ENCODE measurements at regions not wholly inside any gene's neighbourhood (a gene's known extent, or its start where the extent isn't known, plus 50 kb on each side); places are given as distances from the start of the nearest gene placed in this dataset.

- no peak for DNase-seq (ENCODE audit: low read depth in 1 of 2, low spot score in 1 of 2)
These were observed 114.4 kb upstream of the HAAO start for GRCh38 chr2:42906557-42907411.

DNA sequence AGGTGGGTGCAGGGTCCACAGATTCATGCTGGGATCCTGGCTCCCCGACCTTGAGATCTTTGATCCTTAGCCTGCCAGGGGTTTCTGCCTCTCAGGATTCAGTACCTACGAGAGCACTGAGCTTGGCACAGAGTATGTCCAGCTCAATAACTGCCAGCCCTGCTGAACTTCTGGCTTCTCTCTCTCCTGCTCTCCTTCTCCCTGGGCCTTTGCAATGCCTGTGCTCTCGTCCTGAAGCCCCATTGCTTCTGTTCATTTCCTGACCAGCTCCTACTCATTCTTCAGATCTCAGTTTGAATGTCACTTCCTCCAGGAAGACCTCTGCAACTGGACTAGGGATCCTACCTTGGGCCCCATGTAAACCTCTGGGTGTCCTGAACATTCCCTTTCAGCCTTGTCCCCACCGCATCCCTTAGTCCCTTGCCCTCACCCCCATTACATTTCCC lies 113.8 kb upstream of the HAAO start:
- no peak for DNase-seq (ENCODE audit: low read depth in 1 of 2, low spot score in 1 of 2)

DNA sequence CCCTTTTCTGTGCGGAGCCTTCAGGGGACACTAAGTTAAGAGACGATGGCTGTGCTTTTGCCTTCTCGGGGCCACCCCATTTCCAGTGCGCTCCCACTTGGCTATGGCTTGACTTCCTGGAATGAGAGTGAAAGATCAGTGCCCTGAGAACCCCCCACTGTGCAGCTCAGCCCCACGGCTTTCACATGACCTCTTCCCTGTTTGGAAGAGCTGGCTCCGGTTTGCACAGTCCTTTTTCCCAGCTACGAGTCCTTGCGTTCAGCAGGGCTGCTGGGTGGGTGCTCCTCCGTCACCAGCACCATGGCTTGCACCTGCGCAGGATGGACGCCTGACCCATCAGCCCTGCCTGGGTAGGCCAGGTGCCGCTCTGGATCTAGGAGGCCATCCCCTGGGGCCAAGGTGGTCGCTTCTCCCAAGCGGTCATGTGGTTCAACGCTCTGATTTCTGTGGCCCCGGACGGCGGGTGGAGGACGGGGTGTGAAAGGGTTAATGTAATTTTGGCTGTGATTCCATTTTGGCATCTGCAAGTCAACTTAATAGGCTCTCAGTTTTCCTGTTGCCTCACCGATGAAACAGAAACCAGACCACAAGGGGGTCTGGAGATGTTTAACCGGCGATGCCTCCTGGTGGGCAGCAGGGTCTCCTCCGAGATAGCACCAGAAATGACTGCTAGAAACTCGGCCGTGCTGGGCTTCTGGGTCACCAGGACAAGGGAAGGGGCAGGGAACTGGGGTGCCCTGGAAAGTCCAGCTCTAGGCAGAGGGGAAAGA lies 113.1 kb upstream of the HAAO start:
- DNase-seq (ENCODE audit: low read depth in 1 of 2, low spot score in 1 of 2), result no peak

DNA sequence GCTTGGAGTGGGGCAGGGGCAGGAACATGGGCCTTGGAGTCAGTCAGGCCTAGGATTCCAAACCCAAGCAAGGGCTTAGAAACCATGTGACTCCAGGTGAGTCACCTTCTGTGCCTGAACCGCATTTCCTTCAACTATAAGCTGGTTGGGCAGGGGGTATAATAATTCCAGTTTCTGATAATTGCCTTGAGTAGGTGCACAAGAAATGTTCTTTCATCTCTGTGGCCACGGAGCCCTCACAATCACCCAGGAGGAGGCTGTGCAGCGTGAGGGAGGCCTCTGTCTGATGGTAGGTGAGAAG lies 112.1 kb upstream of the HAAO start:
- no peak for DNase-seq (ENCODE audit: low read depth in 1 of 2, low spot score in 1 of 2)

DNA sequence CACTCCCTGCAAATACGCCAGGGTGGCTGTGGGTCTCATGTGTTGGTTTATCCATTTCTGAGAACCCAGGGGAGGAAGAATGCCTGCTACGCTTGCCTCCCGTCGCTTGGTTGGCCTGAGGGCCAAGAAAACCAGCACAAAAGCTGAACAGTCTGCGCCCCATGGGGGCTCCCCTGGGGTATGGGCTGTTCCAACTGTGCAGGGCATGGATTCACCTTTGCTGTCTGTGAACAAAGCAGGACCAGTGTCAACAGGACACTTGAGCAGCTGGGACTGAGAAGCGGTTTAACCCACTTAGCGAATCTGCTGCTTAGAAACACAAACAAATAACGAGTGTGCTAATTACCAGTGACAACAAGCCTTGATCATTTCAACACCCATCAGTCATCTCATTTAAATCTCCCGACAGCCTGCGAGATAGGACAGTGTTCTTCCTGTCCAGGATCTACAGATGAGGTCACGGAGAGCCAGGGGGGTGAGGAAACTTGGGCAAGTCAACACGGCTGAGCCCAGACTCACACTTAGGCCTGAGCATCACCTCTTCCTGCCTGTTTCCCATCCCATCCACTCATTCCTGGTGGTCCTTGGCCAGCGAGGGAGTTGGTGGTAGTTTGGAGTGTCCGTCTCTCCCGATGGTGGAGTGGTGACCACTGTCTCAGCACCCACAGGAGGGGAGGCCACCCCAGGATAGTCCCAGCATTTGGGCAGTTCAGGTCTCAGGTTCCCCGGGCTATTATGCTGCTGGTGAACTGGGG lies 111.6 kb upstream of the HAAO start:
- DNase-seq (ENCODE audit: low read depth in 1 of 2, low spot score in 1 of 2), result no peak

GRCh38 chr2:42902939-42903709 lies 110.7 kb upstream of the HAAO start:
- DNase-seq (ENCODE audit: low read depth in 1 of 2, low spot score in 1 of 2), result no peak

GRCh38 chr2:42901076-42901640 lies 108.8 kb upstream of the HAAO start:
- DNase-seq (ENCODE audit: low read depth in 1 of 2, low spot score in 1 of 2), result no peak

- DNase-seq (ENCODE audit: low read depth in 1 of 2, low spot score in 1 of 2), result no peak
These were observed 108.0 kb upstream of the HAAO start for GRCh38 chr2:42900289-42900891.

DNA sequence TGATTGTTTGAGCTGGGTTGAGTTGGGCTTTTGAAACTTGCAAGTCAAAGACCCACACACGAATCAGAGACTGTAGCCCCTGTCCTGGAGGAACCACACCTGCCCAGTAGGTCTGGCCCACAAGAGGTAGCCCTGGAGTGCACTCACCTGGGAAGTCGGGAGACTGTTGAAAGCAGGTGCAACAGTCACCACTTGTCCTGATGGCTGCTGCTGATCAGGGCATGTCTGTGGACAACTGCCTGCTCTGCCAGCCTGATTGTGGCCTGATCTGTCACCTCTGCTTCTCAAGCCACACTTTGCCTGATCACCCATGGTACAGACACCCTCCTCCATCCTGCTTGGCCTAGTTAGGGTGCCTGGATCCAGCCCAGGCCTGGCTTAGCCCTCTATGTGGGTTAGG lies 105.0 kb upstream of the HAAO start:
- DNase-seq (ENCODE audit: low read depth in 1 of 2, low spot score in 1 of 2), result no peak

- no peak for DNase-seq (ENCODE audit: low read depth in 1 of 2, low spot score in 1 of 2)
These were observed 103.4 kb upstream of the HAAO start for GRCh38 chr2:42895791-42896135.

- DNase-seq (ENCODE audit: low read depth in 1 of 2, low spot score in 1 of 2), result no peak
These were observed 102.9 kb upstream of the HAAO start for GRCh38 chr2:42895134-42895790.

DNA sequence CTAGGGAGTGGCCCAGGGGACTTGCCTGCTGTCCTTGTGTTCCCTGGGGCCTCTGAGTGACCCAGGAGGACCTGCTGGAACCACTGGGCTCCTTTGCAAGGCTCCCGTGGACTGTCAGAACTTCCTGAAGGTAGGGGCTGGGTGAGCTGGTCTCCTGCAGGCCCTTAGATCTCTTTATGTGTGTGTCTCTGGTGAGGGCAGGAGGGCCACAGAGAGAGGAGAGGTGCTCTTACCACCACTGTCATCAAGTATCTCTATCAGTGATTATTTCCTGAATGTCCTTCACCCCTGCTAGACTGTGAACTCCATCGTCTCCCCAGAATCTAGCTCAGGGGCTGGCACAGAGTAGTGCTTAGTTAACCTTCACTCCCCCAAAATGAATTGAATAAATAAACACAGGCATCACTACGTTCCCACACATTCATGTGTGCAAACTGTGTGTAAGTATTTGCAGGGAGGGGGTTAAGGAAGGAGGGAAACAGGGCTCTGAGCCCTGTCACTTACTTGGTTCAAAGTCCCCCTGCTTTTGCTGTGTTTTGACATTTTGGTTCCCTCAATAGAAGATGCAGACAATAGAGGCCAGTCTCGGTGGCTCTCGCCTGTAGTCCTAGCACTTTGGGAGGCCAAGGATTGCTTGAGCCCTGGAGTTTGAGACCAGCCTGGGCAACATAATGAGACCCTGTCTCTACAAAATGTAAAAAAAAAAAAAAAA lies 100.8 kb upstream of the HAAO start:
- no peak for DNase-seq (ENCODE audit: low read depth in 1 of 2, low spot score in 1 of 2)

DNA sequence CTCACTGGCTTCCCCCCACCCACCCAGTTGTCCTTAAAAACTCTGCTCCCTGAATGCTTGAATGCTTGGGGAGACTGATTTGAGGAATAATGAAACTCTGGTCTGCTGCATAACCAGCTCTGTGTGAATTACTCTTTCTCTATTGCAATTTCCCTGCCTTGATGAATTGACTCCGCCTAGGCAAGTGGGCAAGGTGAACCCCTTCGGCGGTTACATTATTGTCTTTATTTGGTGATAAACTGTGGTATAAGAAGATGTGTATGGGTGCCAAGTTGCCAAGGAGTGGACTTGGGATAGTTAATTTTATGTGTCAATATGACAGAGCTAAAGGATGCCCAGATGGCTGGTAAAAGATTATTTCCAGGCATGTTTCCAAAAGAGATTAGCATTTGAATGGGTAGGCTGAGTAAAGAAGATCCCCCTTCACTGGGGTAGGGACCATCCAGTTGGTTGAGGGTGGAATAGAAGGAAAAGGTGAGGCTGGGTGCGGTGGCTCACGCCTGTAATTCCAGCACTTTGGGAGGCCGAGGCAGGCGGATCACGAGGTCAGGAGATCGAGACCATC lies 98.5 kb upstream of the HAAO start:
- no peak for DNase-seq (ENCODE audit: low read depth in 1 of 2, low spot score in 1 of 2)

DNA sequence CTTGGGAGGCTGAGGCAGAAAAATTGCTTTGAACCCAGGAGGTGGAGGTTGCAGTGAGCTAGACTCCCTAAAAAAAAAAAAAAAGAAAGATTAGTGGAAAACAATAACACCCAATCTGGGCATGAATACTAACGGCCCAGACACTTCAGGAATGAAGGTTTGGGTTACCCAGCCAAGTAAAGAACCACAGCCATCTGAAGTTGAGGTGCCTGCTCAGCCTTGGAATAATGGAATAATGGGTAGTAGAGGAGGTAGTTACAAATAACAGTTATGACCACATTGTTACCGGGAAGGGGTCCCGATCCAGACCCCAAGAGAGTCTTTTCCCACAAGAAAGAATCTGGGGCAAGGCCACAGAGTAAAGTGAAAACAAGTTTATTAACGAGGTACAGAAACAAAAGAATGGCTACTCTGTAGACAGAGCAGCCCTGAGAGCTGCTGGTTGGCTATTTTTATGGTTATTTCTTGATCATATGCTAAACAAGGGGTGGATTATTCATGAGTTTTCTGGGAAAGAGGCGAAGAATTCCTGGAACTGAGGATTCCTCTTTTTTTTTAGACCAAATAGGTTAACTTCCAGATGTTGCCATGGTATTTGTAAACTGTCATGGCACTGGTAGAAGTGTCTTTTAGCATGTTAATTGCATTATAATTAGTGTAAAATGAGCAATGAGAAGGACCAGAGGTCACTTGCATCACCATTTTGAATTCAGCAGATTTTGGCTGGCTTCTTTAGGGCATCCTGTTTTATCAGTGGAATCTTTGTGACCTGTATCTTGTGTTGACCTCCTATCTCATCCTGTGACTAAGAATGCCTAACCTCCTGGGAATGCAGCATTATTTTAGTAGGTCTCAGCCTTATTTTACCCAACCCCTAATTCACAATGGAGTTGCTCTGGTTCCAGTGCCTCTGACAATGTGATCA lies 96.2 kb upstream of the HAAO start:
- no peak for DNase-seq (ENCODE audit: low read depth in 1 of 2, low spot score in 1 of 2)

DNA sequence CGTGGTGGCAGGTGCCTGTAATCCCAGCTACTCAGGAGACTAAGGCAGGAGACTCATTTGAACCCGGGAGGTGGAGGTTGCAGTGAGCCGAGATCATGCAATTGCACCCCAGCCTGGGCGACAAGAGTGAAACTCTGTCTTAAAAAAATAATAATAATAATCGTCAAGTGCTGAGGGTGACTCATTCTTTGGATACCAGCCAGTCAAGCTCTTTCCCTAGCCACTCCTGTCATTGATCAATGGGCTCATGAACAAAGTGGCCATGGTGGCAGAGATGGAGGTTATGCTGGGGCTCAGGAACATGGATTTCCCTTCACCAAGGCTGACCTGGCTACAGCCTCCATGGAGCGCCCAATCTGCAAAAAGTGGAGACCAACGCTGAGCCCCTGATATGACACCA lies 94.5 kb upstream of the HAAO start:
- DNase-seq (ENCODE audit: low read depth in 1 of 2, low spot score in 1 of 2), result no peak

- no peak for DNase-seq (ENCODE audit: low read depth in 1 of 2, low spot score in 1 of 2)
These were observed 90.4 kb upstream of the HAAO start for GRCh38 chr2:42882756-42883155.

- no peak for DNase-seq (ENCODE audit: low read depth in 1 of 2, low spot score in 1 of 2)
These were observed 89.3 kb upstream of the HAAO start for GRCh38 chr2:42881732-42882131.
